ENCODE measurements at regions not wholly inside any gene's neighbourhood (a gene's known extent, or its start where the extent isn't known, plus 50 kb on each side); places are given as distances from the start of the nearest gene placed in this dataset.
"Not testable (repeated sequence)": the region's sequence is repeated elsewhere in the genome, so short reads cannot be mapped to it uniquely, and the experiment has no call there.

- ATAC-seq (ENCODE audit: poor library complexity) (no peak), DNase-seq (no peak)
- H3K36me3 Mint-ChIP-seq (ENCODE audit: low read depth): no peaks in the 10 kb centered on the region
- Histone ChIP-seq H3K4me1 (ENCODE audit: insufficient read depth, low read length) (no peaks in the 10 kb centered on the region), H3K27ac (ENCODE audit: low read depth in 1 of 2, low read length in 2 of 2) (no peak overlapping the region), H3K36me3 (ENCODE audit: insufficient read depth, low read length) (no peaks in the 10 kb centered on the region), H3K9me3 (ENCODE audit: control insufficient read depth in 1 of 2, insufficient read depth in 1 of 2, low read length in 2 of 2) (peaks cover 12 to 17% of the 10 kb centered on the region in 2 experiments), H3K4me3 (ENCODE audit: low read length) (no peak overlapping the region), H3K27me3 (ENCODE audit: control insufficient read depth in 1 of 2, insufficient read depth in 2 of 2, low read length in 2 of 2) (peaks cover 4 to 6% of the 10 kb centered on the region in 2 experiments)
- no peaks in the 10 kb centered on the region for H3K4me1 Mint-ChIP-seq (ENCODE audit: low read depth)
- peaks cover 12% of the 10 kb centered on the region for H3K27me3 Mint-ChIP-seq
- intact Hi-C loops (cut with DNase I, micrococcal nuclease): no loop called here
- TF ChIP-seq, protein P1, sequence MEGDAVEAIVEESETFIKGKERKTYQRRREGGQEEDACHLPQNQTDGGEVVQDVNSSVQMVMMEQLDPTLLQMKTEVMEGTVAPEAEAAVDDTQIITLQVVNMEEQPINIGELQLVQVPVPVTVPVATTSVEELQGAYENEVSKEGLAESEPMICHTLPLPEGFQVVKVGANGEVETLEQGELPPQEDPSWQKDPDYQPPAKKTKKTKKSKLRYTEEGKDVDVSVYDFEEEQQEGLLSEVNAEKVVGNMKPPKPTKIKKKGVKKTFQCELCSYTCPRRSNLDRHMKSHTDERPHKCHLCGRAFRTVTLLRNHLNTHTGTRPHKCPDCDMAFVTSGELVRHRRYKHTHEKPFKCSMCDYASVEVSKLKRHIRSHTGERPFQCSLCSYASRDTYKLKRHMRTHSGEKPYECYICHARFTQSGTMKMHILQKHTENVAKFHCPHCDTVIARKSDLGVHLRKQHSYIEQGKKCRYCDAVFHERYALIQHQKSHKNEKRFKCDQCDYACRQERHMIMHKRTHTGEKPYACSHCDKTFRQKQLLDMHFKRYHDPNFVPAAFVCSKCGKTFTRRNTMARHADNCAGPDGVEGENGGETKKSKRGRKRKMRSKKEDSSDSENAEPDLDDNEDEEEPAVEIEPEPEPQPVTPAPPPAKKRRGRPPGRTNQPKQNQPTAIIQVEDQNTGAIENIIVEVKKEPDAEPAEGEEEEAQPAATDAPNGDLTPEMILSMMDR (IDR thresholded peaks at IDR 0.05): no peak
- H3K4me3 Mint-ChIP-seq: no peak overlapping the region
- no peak overlapping the region for H3K27ac Mint-ChIP-seq
- POLR2A ChIA-PET: no interaction called here
- H3K9me3 Mint-ChIP-seq: peaks cover 7% of the 10 kb centered on the region
- CTCF ChIA-PET: no interaction called here
Observed at GRCh38 chr12:131428091-131428685, 282.7 kb upstream of the SFSWAP start.

- H3K4me3 ChIP-seq (ENCODE audit: low read length); POLR2A ChIA-PET; intact Hi-C loops (cut with DNase I, micrococcal nuclease); H3K27me3 ChIP-seq (ENCODE audit: control insufficient read depth in 1 of 2, insufficient read depth in 2 of 2, low read length in 2 of 2); H3K9me3 Mint-ChIP-seq; H3K27ac ChIP-seq (ENCODE audit: low read depth in 1 of 2, low read length in 2 of 2); H3K36me3 Mint-ChIP-seq (ENCODE audit: low read depth); ATAC-seq (ENCODE audit: poor library complexity); H3K4me1 Mint-ChIP-seq (ENCODE audit: low read depth); DNase-seq; H3K4me3 Mint-ChIP-seq; H3K27ac Mint-ChIP-seq; CTCF ChIA-PET; H3K4me1 ChIP-seq (ENCODE audit: insufficient read depth, low read length); H3K36me3 ChIP-seq (ENCODE audit: insufficient read depth, low read length): not testable (repeated sequence)
- peaks cover 12 to 17% of the 10 kb centered on the region in 2 experiments for H3K9me3 ChIP-seq (ENCODE audit: control insufficient read depth in 1 of 2, insufficient read depth in 1 of 2, low read length in 2 of 2)
- peaks cover 13% of the 10 kb centered on the region for H3K27me3 Mint-ChIP-seq
Observed at GRCh38 chr12:131429221-131429620, 281.7 kb upstream of the SFSWAP start.

GRCh38 chr12:131429697-131430096 is 281.2 kb upstream of the SFSWAP start:
- H3K4me1 Mint-ChIP-seq (ENCODE audit: low read depth); H3K4me3 ChIP-seq (ENCODE audit: low read length); H3K4me3 Mint-ChIP-seq; POLR2A ChIA-PET; H3K27ac Mint-ChIP-seq; H3K4me1 ChIP-seq (ENCODE audit: insufficient read depth, low read length); H3K36me3 Mint-ChIP-seq (ENCODE audit: low read depth); CTCF ChIA-PET; DNase-seq; intact Hi-C loops (cut with DNase I, micrococcal nuclease); H3K27ac ChIP-seq (ENCODE audit: low read depth in 1 of 2, low read length in 2 of 2); ATAC-seq (ENCODE audit: poor library complexity); H3K9me3 Mint-ChIP-seq; H3K36me3 ChIP-seq (ENCODE audit: insufficient read depth, low read length): not testable (repeated sequence)
- Histone ChIP-seq H3K27me3 (ENCODE audit: control insufficient read depth in 1 of 2, insufficient read depth in 2 of 2, low read length in 2 of 2) (peaks cover 4 to 10% of the 10 kb centered on the region in 2 experiments), H3K9me3 (ENCODE audit: control insufficient read depth in 1 of 2, insufficient read depth in 1 of 2, low read length in 2 of 2) (peaks cover 9 to 17% of the 10 kb centered on the region in 2 experiments)
- H3K27me3 Mint-ChIP-seq: peaks cover 18% of the 10 kb centered on the region

GRCh38 chr12:131430158-131430742 is 280.6 kb upstream of the SFSWAP start:
- no peak overlapping the region for H3K4me3 Mint-ChIP-seq
- DNase-seq: no peak
- peaks cover 22% of the 10 kb centered on the region for H3K27me3 Mint-ChIP-seq
- POLR2A ChIA-PET: no interaction called here
- no peak overlapping the region for H3K27ac ChIP-seq (ENCODE audit: low read depth in 1 of 2, low read length in 2 of 2)
- H3K27me3 ChIP-seq (ENCODE audit: control insufficient read depth in 1 of 2, insufficient read depth in 2 of 2, low read length in 2 of 2): peaks cover 4 to 11% of the 10 kb centered on the region in 2 experiments
- CTCF ChIA-PET: no interaction called here
- H3K9me3 Mint-ChIP-seq: peaks cover 3% of the 10 kb centered on the region
- no peak overlapping the region for H3K27ac Mint-ChIP-seq
- no peak for ATAC-seq (ENCODE audit: poor library complexity)
- no peaks in the 10 kb centered on the region for H3K4me1 ChIP-seq (ENCODE audit: insufficient read depth, low read length)
- intact Hi-C loops (cut with DNase I, micrococcal nuclease): no loop called here
- no peaks in the 10 kb centered on the region for H3K4me1 Mint-ChIP-seq (ENCODE audit: low read depth)
- no peaks in the 10 kb centered on the region for H3K36me3 Mint-ChIP-seq (ENCODE audit: low read depth)
- H3K9me3 ChIP-seq (ENCODE audit: control insufficient read depth in 1 of 2, insufficient read depth in 1 of 2, low read length in 2 of 2): peaks cover 5 to 17% of the 10 kb centered on the region in 2 experiments
- TF ChIP-seq, protein P1 (IDR thresholded peaks at IDR 0.05): no peak
- no peaks in the 10 kb centered on the region for H3K36me3 ChIP-seq (ENCODE audit: insufficient read depth, low read length)
- H3K4me3 ChIP-seq (ENCODE audit: low read length): no peak overlapping the region

DNA sequence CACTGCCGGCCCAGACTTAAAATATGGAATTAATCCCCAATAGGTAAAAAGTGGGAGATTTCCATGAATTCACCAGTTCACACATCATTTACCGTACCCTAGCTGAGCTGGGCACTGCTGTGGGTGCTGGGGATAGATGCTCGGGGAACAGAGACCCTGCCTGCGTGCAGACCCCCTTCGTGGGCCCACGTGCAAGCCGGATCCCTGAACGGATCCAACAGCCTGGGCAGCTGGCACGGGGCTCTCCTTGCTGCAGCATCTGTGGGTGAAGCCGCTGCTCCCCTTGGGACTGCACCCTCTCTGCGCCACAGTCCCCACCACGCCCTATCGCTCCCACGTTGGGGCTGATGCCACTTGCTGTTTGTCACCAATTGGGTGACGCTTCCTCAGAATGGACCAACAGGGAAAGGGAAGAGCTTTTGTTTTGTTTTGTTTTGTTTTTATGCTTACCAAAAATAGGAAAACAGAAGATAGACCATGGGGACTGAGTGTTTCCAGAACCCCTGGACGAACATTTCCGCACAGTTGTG is 279.7 kb upstream of the SFSWAP start:
- H3K4me3 Mint-ChIP-seq; H3K27ac Mint-ChIP-seq; H3K27ac ChIP-seq (ENCODE audit: low read depth in 1 of 2, low read length in 2 of 2); DNase-seq; H3K36me3 ChIP-seq (ENCODE audit: insufficient read depth, low read length); H3K4me3 ChIP-seq (ENCODE audit: low read length); H3K4me1 Mint-ChIP-seq (ENCODE audit: low read depth); intact Hi-C loops (cut with DNase I, micrococcal nuclease); POLR2A ChIA-PET; H3K9me3 Mint-ChIP-seq; CTCF ChIA-PET; H3K36me3 Mint-ChIP-seq (ENCODE audit: low read depth); ATAC-seq (ENCODE audit: poor library complexity); H3K4me1 ChIP-seq (ENCODE audit: insufficient read depth, low read length): not testable (repeated sequence)
- Histone ChIP-seq H3K27me3 (ENCODE audit: control insufficient read depth in 1 of 2, insufficient read depth in 2 of 2, low read length in 2 of 2) (peaks cover 4 to 11% of the 10 kb centered on the region in 2 experiments), H3K9me3 (ENCODE audit: control insufficient read depth in 1 of 2, insufficient read depth in 1 of 2, low read length in 2 of 2) (peaks cover 5 to 17% of the 10 kb centered on the region in 2 experiments)
- peaks cover 30% of the 10 kb centered on the region for H3K27me3 Mint-ChIP-seq
